ENCODE measurements at regions not wholly inside any gene's neighbourhood (a gene's known extent, or its start where the extent isn't known, plus 50 kb on each side); places are given as distances from the start of the nearest gene placed in this dataset.

DNA sequence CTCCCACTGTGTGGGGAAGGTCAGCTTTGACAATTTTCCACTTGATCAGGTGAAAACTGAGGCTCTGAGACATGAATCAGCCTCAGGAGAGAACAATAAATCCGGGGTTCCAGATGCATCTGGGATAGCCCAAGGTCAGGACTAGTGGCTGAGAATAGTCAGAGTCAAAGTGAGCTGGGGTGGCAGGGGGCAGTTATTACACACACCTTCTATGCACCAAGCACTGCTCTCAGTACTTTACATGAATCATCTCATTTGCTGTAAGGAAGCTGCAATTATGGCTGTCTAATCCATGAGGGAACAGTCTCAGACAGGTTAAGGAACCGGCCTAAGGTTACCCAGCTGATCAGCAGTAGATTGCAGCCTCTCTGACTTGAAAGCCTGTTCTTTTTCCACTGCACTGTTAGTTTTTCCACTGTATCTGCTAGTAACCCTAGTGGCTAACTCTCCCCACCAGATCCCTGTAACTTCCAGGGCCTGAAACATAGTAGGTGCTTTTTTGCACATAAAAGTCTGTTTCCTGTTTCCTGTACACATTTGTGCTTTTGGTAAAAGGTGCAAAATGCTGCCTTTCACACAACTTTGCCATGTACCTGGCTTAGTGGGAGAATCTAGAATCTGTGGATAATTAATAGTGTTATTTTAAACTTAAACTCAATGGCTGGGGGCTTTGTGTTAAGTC is 125.9 kb downstream of the EMX2 start:
- ChIA-PET CTCF (no interaction called here), POLR2A (no interaction called here)
- intact Hi-C loops (cut with micrococcal nuclease) = no loop called here
- DNase-seq (no peak), ATAC-seq (ENCODE audit: low read depth) (no peak)
- Mint-ChIP-seq H3K27me3 (peaks cover 2% of the 10 kb centered on the region), H3K9me3 (no peaks in the 10 kb centered on the region), H3K4me1 (no peaks in the 10 kb centered on the region), H3K4me3 (no peak overlapping the region), H3K36me3 (ENCODE audit: low read depth) (no peaks in the 10 kb centered on the region), H3K27ac (no peak overlapping the region)
- TF ChIP-seq CTCF (IDR thresholded peaks at IDR 0.05) = no peak

DNA sequence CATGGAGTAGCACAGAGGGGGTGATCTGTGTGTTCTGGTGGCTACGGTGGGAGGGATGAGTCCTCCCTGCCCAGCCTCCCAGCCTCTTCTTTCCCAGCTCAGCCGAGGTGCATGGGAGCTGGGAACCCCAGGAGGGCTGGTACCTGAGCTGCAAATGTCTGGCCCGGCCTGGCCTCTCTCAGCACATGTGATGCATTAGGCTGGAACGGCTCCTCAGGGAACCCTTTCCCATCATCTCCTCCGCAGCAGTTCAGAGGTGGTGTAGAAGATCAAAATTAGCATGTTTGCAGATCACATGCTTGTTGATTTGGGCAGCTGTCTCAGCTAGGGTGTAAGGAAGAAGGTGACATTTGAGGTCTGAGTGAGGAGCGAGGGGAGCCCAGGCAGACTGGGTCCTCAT is 126.6 kb downstream of the EMX2 start:
- intact Hi-C loops (cut with micrococcal nuclease) = no loop called here
- Mint-ChIP-seq H3K9me3 (no peaks in the 10 kb centered on the region), H3K36me3 (ENCODE audit: low read depth) (no peaks in the 10 kb centered on the region), H3K4me3 (no peak overlapping the region), H3K27me3 (peaks cover 2% of the 10 kb centered on the region), H3K4me1 (no peaks in the 10 kb centered on the region), H3K27ac (no peak overlapping the region)
- ChIA-PET CTCF (no interaction called here), POLR2A (no interaction called here)
- no peak for ATAC-seq (ENCODE audit: low read depth)
- no peak for DNase-seq
- TF ChIP-seq CTCF (IDR thresholded peaks at IDR 0.05) = no peak

DNA sequence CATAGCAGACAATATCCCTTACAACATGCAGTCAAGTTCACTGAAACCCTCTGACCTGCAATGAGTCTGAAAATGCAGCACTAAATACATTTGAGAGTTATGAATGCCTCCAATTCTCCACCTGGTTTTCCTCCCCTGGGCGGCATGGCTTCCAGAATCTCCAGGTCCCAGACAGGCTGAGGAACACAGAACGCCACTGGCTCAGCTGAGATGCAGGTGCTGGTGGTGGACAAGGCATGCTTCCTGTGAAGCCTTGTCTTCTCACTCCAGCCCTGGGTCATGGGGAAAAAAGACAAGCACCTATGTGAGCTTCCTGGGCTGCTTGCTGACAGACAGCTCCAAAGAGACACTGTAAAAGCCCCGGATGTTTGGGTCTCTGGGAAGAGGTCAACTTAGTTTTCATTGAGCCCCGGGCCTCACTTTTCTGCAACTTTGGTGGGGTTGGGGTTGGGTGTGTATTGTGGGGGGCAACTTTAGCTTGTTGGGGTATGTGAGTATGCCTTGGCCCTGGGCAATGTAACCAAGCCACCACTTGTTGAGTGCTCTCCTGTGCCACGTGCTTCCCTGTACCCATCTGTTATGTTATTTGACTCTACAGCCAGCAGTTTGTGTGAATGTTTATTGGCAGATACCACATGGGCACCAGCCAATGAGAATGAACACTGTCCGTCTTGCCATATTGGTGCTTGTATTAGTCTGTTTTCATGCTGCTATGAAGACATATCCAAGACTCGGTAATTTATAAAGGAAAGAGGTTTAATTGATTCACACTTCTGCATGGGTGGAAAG is 127.8 kb downstream of the EMX2 start:
- intact Hi-C loops (cut with micrococcal nuclease) = no loop called here
- H3K4me1 Mint-ChIP-seq = no peaks in the 10 kb centered on the region
- ChIA-PET CTCF (no interaction called here), POLR2A (no interaction called here)
- ATAC-seq (ENCODE audit: low read depth) (no peak), DNase-seq (no peak)
- H3K9me3 Mint-ChIP-seq = no peaks in the 10 kb centered on the region
- H3K27ac Mint-ChIP-seq = no peak overlapping the region
- no peak overlapping the region for H3K4me3 Mint-ChIP-seq
- TF ChIP-seq CTCF (IDR thresholded peaks at IDR 0.05) = no peak
- no peaks in the 10 kb centered on the region for H3K36me3 Mint-ChIP-seq (ENCODE audit: low read depth)
- peaks cover 3% of the 10 kb centered on the region for H3K27me3 Mint-ChIP-seq

GRCh38 chr10:117673230-117674010 is 130.9 kb downstream of the EMX2 start:
- Mint-ChIP-seq H3K27me3 (peaks cover 9% of the 10 kb centered on the region), H3K4me1 (no peaks in the 10 kb centered on the region), H3K4me3 (no peak overlapping the region), H3K9me3 (no peaks in the 10 kb centered on the region), H3K27ac (no peak overlapping the region), H3K36me3 (ENCODE audit: low read depth) (no peaks in the 10 kb centered on the region)
- ChIA-PET POLR2A (no interaction called here), CTCF (no interaction called here)
- no peak for TF ChIP-seq CTCF (IDR thresholded peaks at IDR 0.05)
- intact Hi-C loops (cut with micrococcal nuclease) = no loop called here
- ATAC-seq (ENCODE audit: low read depth) = no peak
- no peak for DNase-seq

DNA sequence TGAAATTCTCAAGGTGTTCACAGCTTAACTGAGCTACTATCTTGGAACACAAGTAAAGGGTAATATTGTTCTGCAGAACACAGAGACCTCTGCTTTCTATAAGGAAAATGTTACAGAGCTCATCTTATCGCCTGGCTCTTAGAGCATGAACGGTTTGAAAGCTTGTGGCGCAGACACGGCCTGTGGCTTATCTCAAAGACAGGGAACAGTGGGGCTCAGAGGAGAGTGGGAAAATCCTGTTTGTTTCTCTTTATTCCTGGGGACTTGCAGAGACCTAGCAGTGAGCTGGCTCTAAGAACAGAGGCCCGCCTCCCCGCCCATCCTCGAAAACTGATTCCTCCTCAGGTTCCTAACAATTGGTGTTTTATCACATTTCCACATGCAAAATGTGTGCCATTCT is 131.7 kb downstream of the EMX2 start:
- H3K4me1 Mint-ChIP-seq = no peaks in the 10 kb centered on the region
- POLR2A ChIA-PET = no interaction called here
- no peak for DNase-seq
- peaks cover 9% of the 10 kb centered on the region for H3K27me3 Mint-ChIP-seq
- no peaks in the 10 kb centered on the region for H3K9me3 Mint-ChIP-seq
- no peak for TF ChIP-seq CTCF (IDR thresholded peaks at IDR 0.05)
- no peak for ATAC-seq (ENCODE audit: low read depth)
- CTCF ChIA-PET = no interaction called here
- H3K36me3 Mint-ChIP-seq (ENCODE audit: low read depth) = no peaks in the 10 kb centered on the region
- no peak overlapping the region for H3K4me3 Mint-ChIP-seq
- intact Hi-C loops (cut with micrococcal nuclease) = no loop called here
- H3K27ac Mint-ChIP-seq = no peak overlapping the region

All from activated B cell treated with CpG ODN at 0.5 μM for 24 hours (primary cell).